Stimulated activated effector memory CD8-positive, alpha-beta T cell treated with anti-CD3 and anti-CD28 coated beads, Interleukin-12 subunit alpha, Interleukin-12 subunit beta, amount 100 ng/mL, for 72 hours (primary cell): ENCODE measurements at regions not wholly inside any gene's neighbourhood (a gene's known extent, or its start where the extent isn't known, plus 50 kb on each side); places are given as distances from the start of the nearest gene placed in this dataset.

Source experiments
- ATAC-seq: fragments of 150-1000 bp; cut with Tn5 transposase; 2 replicates; pipeline ENCODE4 v1.10.0; 2021
- DNase-seq, 2 donors: peaks; one replicate each; pipeline ENCODE4 v3.0.0; 2021 to 2022; ENCODE audit warnings: low spot score in 2 of 2
- H3K27ac Mint-ChIP-seq: one replicate; pipeline ENCODE4 v1.8.0; 2022; ENCODE audit warnings: mild to moderate bottlenecking, mixed read lengths
- H3K36me3 Mint-ChIP-seq: one replicate; pipeline ENCODE4 v1.8.0; 2022; ENCODE audit warnings: mild to moderate bottlenecking, mixed read lengths
- H3K4me1 Mint-ChIP-seq: one replicate; pipeline ENCODE4 v1.8.0; 2022; ENCODE audit warnings: mixed read lengths
- H3K4me3 Mint-ChIP-seq: one replicate; pipeline ENCODE4 v1.8.0; 2022; ENCODE audit warnings: mild to moderate bottlenecking, mixed read lengths
- H3K9me3 Mint-ChIP-seq: one replicate; pipeline ENCODE4 v1.8.0; 2022; ENCODE audit warnings: mixed read lengths

DNA sequence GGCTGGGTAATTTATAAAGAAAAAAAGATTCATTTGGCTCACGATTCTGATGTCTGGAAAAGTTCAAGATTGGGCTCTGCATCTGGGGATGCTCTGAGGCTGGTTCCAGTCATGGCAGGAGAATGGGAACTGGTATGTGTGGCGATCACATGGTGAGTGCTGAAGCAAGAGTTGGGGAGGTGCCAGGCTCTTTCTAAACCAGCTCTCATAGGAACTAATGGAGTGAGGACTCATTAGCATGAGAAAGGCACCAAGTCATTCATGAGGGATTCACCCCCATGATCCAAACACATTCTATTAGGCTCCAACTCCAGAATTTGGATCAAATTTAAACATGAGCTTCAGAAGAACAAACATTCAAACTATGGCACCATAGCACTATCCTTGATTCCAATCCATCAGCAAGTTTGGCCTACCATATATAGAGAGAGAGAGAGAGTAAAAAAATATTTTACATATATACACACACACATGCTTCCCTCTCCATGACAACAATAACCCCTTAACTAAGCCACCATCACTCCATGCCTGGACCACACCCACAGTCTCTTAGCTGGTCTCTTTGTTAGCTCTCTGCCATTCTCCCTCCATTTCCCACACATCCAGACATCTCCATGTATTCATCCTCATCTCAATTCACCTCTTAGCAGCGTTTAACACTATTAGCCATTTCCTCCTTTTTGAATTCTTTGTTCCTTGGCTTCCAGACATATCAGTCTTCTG lies 57.9 kb downstream of the NPY start:
- Mint-ChIP-seq H3K36me3 (no peaks in the 10 kb centered on the region), H3K9me3 (no peaks in the 10 kb centered on the region), H3K4me1 (no peaks in the 10 kb centered on the region), H3K27ac (no peak overlapping the region), H3K4me3 (no peak overlapping the region)
- DNase-seq, result no peak
- ATAC-seq, result no peak

GRCh38 chr7:24343614-24344013 lies 59.6 kb downstream of the NPY start:
- H3K27ac Mint-ChIP-seq, result no peak overlapping the region
- ATAC-seq, result peak; percentile 25

GRCh38 chr7:24346129-24346528 lies 62.1 kb downstream of the NPY start:
- Mint-ChIP-seq H3K9me3 (no peaks in the 10 kb centered on the region), H3K36me3 (no peaks in the 10 kb centered on the region), H3K4me1 (no peaks in the 10 kb centered on the region), H3K27ac (no peak overlapping the region), H3K4me3 (no peak overlapping the region)
- ATAC-seq (no peak), DNase-seq (no peak)

More at GRCh38 chr7:24343614-24344013, 59.6 kb downstream of the NPY start:
- DNase-seq, result no peak
- Mint-ChIP-seq H3K4me1 (no peaks in the 10 kb centered on the region), H3K36me3 (no peaks in the 10 kb centered on the region), H3K9me3 (no peaks in the 10 kb centered on the region), H3K4me3 (no peak overlapping the region)

GRCh38 chr7:24346716-24347115 lies 62.7 kb downstream of the NPY start:
- ATAC-seq, result no peak
- no peak overlapping the region for H3K4me3 Mint-ChIP-seq
- no peaks in the 10 kb centered on the region for H3K36me3 Mint-ChIP-seq
- no peak for DNase-seq
- no peaks in the 10 kb centered on the region for H3K4me1 Mint-ChIP-seq
- H3K9me3 Mint-ChIP-seq, result no peaks in the 10 kb centered on the region
- no peak overlapping the region for H3K27ac Mint-ChIP-seq

DNA sequence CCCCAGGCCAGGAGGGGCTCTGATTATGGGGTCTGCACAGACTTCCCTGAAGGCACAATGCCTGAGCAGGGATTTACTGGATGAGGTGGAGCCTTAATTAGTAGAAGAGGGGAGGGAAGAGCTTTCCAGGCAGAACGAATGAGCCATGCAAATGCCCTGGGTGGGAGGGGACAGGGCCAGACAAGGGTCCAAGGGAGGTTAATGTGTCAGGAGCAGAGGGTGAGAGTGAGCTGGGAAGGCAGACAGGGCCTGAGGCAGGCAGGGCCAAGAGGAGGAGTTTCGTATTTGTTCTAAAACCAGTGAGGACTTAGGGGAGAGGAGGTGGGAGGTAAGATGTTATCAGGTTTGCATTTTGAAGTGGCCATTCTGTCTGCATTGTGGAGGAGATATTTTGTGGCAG lies 65.3 kb downstream of the NPY start:
- H3K36me3 Mint-ChIP-seq, result no peaks in the 10 kb centered on the region
- DNase-seq, result no peak
- peaks cover 2% of the 10 kb centered on the region for H3K9me3 Mint-ChIP-seq
- H3K4me1 Mint-ChIP-seq, result no peaks in the 10 kb centered on the region
- peak; percentile 24 for ATAC-seq
- H3K4me3 Mint-ChIP-seq, result no peak overlapping the region
- H3K27ac Mint-ChIP-seq, result no peak overlapping the region

GRCh38 chr7:24354456-24354855 lies 70.5 kb downstream of the NPY start:
- peaks cover 7% of the 10 kb centered on the region for H3K9me3 Mint-ChIP-seq
- no peak for ATAC-seq
- H3K27ac Mint-ChIP-seq, result no peak overlapping the region
- DNase-seq, result no peak
- H3K4me3 Mint-ChIP-seq, result no peak overlapping the region
- peaks cover 7% of the 10 kb centered on the region for H3K4me1 Mint-ChIP-seq
- H3K36me3 Mint-ChIP-seq, result no peaks in the 10 kb centered on the region

- ATAC-seq (peak; percentile 91), DNase-seq (no peak)
- Mint-ChIP-seq H3K4me1 (peaks cover 7% of the 10 kb centered on the region), H3K27ac (no peak overlapping the region), H3K36me3 (no peaks in the 10 kb centered on the region), H3K4me3 (no peak overlapping the region), H3K9me3 (peaks cover 7% of the 10 kb centered on the region)
Measured at GRCh38 chr7:24356718-24357386, 72.9 kb downstream of the NPY start.

DNA sequence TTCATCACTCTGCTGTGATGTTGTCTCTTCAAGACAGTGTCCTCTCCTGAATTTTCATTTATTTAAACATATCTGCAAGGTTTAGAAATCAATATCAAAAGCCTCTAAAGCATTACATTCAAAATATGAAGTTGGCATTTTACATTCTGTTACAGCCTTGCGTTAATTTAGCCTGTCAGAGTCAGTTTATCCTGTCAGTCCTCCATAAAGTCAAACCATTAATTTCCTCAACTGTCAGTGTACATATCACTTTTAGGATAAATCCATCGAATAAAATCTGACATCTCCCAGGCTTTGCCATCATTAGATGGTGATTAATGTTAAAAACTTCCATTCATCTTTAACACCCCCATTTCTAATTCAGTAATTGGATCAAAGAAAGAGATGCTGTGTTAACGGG lies 77.0 kb downstream of the NPY start:
- DNase-seq (no peak), ATAC-seq (no peak)
- H3K4me1 Mint-ChIP-seq, result peaks cover 7% of the 10 kb centered on the region
- no peak overlapping the region for H3K27ac Mint-ChIP-seq
- no peaks in the 10 kb centered on the region for H3K9me3 Mint-ChIP-seq
- no peaks in the 10 kb centered on the region for H3K36me3 Mint-ChIP-seq
- H3K4me3 Mint-ChIP-seq, result no peak overlapping the region

- no peak overlapping the region for H3K27ac Mint-ChIP-seq
- H3K4me3 Mint-ChIP-seq, result no peak overlapping the region
- H3K4me1 Mint-ChIP-seq, result no peaks in the 10 kb centered on the region
- no peaks in the 10 kb centered on the region for H3K9me3 Mint-ChIP-seq
- DNase-seq (no peak), ATAC-seq (no peak)
- H3K36me3 Mint-ChIP-seq, result no peaks in the 10 kb centered on the region
Measured at GRCh38 chr7:24365606-24366005, 81.6 kb downstream of the NPY start.

DNA sequence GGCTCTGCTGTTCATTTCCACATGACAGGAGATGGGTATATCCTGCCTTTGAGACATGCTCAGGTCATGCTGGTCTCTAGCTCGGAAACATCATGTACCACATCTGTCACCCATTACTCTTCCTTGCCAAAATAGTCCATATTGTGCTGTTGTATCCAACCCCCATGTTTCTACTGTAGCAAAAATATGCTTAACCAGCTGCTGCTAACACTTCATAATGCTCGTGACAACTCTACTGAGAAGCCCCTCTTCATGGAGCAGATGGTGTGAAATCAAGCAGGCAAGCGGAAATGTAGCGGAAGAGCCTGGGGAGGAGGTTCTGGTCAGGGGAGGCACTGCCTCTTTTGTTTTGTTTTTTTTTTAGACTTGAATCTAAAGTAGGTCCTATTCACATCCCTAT lies 82.9 kb downstream of the NPY start:
- ATAC-seq (no peak), DNase-seq (no peak)
- H3K4me3 Mint-ChIP-seq, result no peak overlapping the region
- H3K4me1 Mint-ChIP-seq, result no peaks in the 10 kb centered on the region
- H3K27ac Mint-ChIP-seq, result no peak overlapping the region
- H3K9me3 Mint-ChIP-seq, result no peaks in the 10 kb centered on the region
- H3K36me3 Mint-ChIP-seq, result no peaks in the 10 kb centered on the region

DNA sequence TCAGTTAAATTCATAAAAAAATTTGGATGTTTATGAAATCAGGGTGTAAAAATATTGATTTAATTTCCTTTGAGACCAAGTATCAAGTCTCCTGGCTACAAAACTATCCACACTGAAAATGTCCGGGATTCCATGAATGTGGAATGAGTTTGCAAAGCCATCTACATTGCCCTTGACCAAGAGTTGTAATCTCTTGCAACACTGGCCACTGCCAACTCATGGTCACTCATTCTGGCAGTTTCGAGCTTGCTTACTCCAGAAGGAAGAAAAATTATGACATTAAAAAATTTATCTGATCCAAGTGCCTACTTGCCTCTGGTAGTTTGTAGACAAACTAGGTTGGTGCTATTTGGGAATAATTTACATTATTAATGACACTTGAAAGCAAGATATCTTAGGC lies 84.2 kb downstream of the NPY start:
- H3K9me3 Mint-ChIP-seq, result no peaks in the 10 kb centered on the region
- H3K4me1 Mint-ChIP-seq, result no peaks in the 10 kb centered on the region
- DNase-seq (no peak), ATAC-seq (no peak)
- H3K36me3 Mint-ChIP-seq, result no peaks in the 10 kb centered on the region
- H3K27ac Mint-ChIP-seq, result no peak overlapping the region
- H3K4me3 Mint-ChIP-seq, result no peak overlapping the region

DNA sequence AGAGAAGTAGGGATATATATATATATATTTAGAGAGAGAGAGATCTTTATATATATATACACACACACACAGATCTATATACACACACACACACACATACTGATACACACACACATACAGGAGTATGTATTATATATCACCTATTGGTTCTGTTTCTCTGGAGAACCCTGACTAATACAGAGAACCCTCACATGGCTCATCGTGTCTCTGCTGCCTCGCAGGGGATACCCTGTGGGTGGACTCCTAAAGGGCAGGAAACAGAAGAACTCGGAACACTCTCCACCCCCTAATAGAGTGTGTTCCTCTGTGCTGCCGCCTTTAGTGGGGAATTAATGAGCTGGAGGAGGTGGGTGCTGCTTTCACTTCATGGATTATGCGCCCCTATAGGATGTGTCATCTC lies 86.6 kb downstream of the NPY start:
- DNase-seq, result no peak
- Mint-ChIP-seq H3K27ac (no peak overlapping the region), H3K4me1 (no peaks in the 10 kb centered on the region), H3K9me3 (no peaks in the 10 kb centered on the region), H3K36me3 (no peaks in the 10 kb centered on the region), H3K4me3 (no peak overlapping the region)
- ATAC-seq, result peak; percentile 53

- H3K4me3 Mint-ChIP-seq, result no peak overlapping the region
- no peaks in the 10 kb centered on the region for H3K9me3 Mint-ChIP-seq
- no peaks in the 10 kb centered on the region for H3K36me3 Mint-ChIP-seq
- DNase-seq (no peak), ATAC-seq (no peak)
- H3K27ac Mint-ChIP-seq, result no peak overlapping the region
- no peaks in the 10 kb centered on the region for H3K4me1 Mint-ChIP-seq
Measured at GRCh38 chr7:24372961-24373955, 89.3 kb downstream of the NPY start.

- Mint-ChIP-seq H3K36me3 (no peaks in the 10 kb centered on the region), H3K9me3 (no peaks in the 10 kb centered on the region), H3K4me1 (no peaks in the 10 kb centered on the region), H3K4me3 (no peak overlapping the region), H3K27ac (no peak overlapping the region)
- ATAC-seq, result no peak
- DNase-seq, result no peak
Measured at GRCh38 chr7:24378871-24379616, 95.1 kb downstream of the NPY start.
